Esophagus muscularis mucosa (tissue), 4 donors: ENCODE measurements at regions not wholly inside any gene's neighbourhood (a gene's known extent, or its start where the extent isn't known, plus 50 kb on each side); places are given as distances from the start of the nearest gene placed in this dataset.

ENCODE experiments used
- CTCF ChIP-seq, 3 experiments: fragments of 200-600 bp in 2 of 3; fragments of 450-650 bp in 1 of 3; sonication (generic) in 2 of 3; IDR thresholded peaks; one replicate each; pipeline ENCODE4 v1.5.1; 2017 to 2019; ENCODE audit warnings: antibody characterized with exemption in 3 of 3, mild to moderate bottlenecking in 2 of 3, moderate library complexity in 1 of 3
- EP300 ChIP-seq: sonication (generic); formaldehyde crosslinking; IDR thresholded peaks from one replicate; pipeline ENCODE4 v1.6.1; 2017; ENCODE audit warnings: antibody characterized with exemption
- POLR2A ChIP-seq: fragments of 450-650 bp; IDR thresholded peaks from one replicate; pipeline ENCODE4 v1.6.1; 2017; ENCODE audit warnings: antibody characterized with exemption, moderate library complexity, mild to moderate bottlenecking, low read depth
- POLR2AphosphoS5 ChIP-seq, 2 donors: sonication (generic); formaldehyde crosslinking; IDR thresholded peaks; one replicate each; pipeline ENCODE4 v1.6.1; 2017; ENCODE audit warnings: antibody characterized with exemption in 2 of 2

- TF ChIP-seq EP300 (no peak), CTCF (IDR thresholded peaks at IDR 0.05) (no peak), POLR2A (no peak), POLR2AphosphoS5 (IDR thresholded peaks at IDR 0.05) (no peak)
Measured at GRCh38 chr5:103804711-103805110, 242.1 kb upstream of the NUDT12 start.
